OCI-LY7 (cell line): ENCODE measurements at regions not wholly inside any gene's neighbourhood (a gene's known extent, or its start where the extent isn't known, plus 50 kb on each side); places are given as distances from the start of the nearest gene placed in this dataset.

Source experiments
- BruUV-seq: library from RNA; stranded (reverse); fragments of 400-500 nt; replicated peaks from 2 replicates; lab custom pipeline; 2021; lab: Mats Ljungman, UMichigan
- CTCF ChIA-PET: fragments of 300-600 bp; sonication (Branson Sonifier 250); formaldehyde crosslinking; loops from one replicate; lab custom pipeline; 2022; ENCODE audit warnings: antibody characterized with exemption; ENCODE audit not compliant: unreplicated experiment; lab: Charles Lee
- POLR2A ChIA-PET: fragments of 300-600 bp; sonication (Branson Sonifier 250); formaldehyde crosslinking; loops from one replicate; lab custom pipeline; 2022; ENCODE audit warnings: antibody characterized with exemption; lab: Charles Lee
- DNase-seq: peaks from one replicate; pipeline ENCODE4 v3.0.0-alpha.2; 2015; ENCODE audit warnings: low spot score
- H2AFZ ChIP-seq: fragments of 200-600 bp; sonication (generic), shearing (Covaris generic); 2 replicates; pipeline ENCODE4 v1.6.1; 2014; ENCODE audit warnings: mild to moderate bottlenecking, antibody characterized with exemption, low read length, moderate library complexity
- H3K27ac ChIP-seq: fragments of 200-600 bp; sonication (generic); 2 replicates; pipeline ENCODE4 v1.5.1; 2014; ENCODE audit warnings: mixed run types, low read depth, mild to moderate bottlenecking, moderate library complexity, low read length, inconsistent platforms; ENCODE audit not compliant: poor library complexity, severe bottlenecking
- H3K36me3 ChIP-seq: fragments of 200-600 bp; sonication (generic); 2 replicates; pipeline ENCODE4 v1.6.1; 2014; ENCODE audit warnings: mild to moderate bottlenecking, antibody characterized with exemption, low read length, moderate library complexity, mixed read lengths; ENCODE audit not compliant: insufficient read depth
- H3K4me1 ChIP-seq: fragments of 200-600 bp; sonication (generic); 2 replicates; pipeline ENCODE4 v1.5.1; 2014; ENCODE audit warnings: mild to moderate bottlenecking, low read length; ENCODE audit not compliant: insufficient read depth, poor library complexity, severe bottlenecking
- H3K4me2 ChIP-seq: fragments of 200-600 bp; sonication (generic); 2 replicates; pipeline ENCODE4 v1.6.1; 2014; ENCODE audit warnings: mild to moderate bottlenecking, low read length
- H3K4me3 ChIP-seq: fragments of 200-600 bp; sonication (generic); 2 replicates; pipeline ENCODE4 v1.5.1; 2014; ENCODE audit warnings: mild to moderate bottlenecking, low read depth, low read length; ENCODE audit not compliant: poor library complexity, severe bottlenecking
- H3K79me2 ChIP-seq: fragments of 200-600 bp; sonication (generic); 2 replicates; pipeline ENCODE4 v1.6.1; 2016; ENCODE audit warnings: low read depth, mild to moderate bottlenecking, low read length, moderate library complexity, mixed read lengths; ENCODE audit not compliant: insufficient read depth
- H3K9me2 ChIP-seq: fragments of 200-600 bp; sonication (generic); 2 replicates; pipeline ENCODE4 v1.6.1; 2016; ENCODE audit warnings: mild to moderate bottlenecking, low read length, mixed read lengths; ENCODE audit not compliant: insufficient read depth
- H3K9me3 ChIP-seq: fragments of 200-600 bp; sonication (generic); 2 replicates; pipeline ENCODE4 v1.6.1; 2014; ENCODE audit warnings: mild to moderate bottlenecking, mixed run types, low read length, mixed read lengths
- H4K20me1 ChIP-seq: fragments of 200-600 bp; sonication (generic); 2 replicates; pipeline ENCODE4 v1.6.1; 2014; ENCODE audit warnings: mild to moderate bottlenecking, antibody characterized with exemption, low read length, moderate library complexity, mixed read lengths; ENCODE audit not compliant: insufficient read depth
- EZH2phosphoT487 ChIP-seq: fragments of 200-600 bp; sonication (generic); IDR thresholded peaks from 2 replicates; pipeline ENCODE4 v1.6.1; 2018; ENCODE audit warnings: low read depth, borderline replicate concordance, mild to moderate bottlenecking, mixed run types, antibody characterized with exemption, low read length, moderate library complexity, mixed read lengths
- intact Hi-C: fragments of 100-400 bp; cut with micrococcal nuclease; formaldehyde crosslinking; loops from one replicate; pipeline ENCODE4 v1.10.0; 2022; ENCODE audit not compliant: unreplicated experiment
- TF ChIP-seq, protein P1 (sequence below): fragments of 200-600 bp; sonication (generic); conservative IDR thresholded peaks from 2 replicates; pipeline ENCODE4 v1.5.1; 2014; ENCODE audit warnings: mild to moderate bottlenecking, antibody characterized with exemption, low read length, moderate library complexity, mixed read lengths

DNA sequence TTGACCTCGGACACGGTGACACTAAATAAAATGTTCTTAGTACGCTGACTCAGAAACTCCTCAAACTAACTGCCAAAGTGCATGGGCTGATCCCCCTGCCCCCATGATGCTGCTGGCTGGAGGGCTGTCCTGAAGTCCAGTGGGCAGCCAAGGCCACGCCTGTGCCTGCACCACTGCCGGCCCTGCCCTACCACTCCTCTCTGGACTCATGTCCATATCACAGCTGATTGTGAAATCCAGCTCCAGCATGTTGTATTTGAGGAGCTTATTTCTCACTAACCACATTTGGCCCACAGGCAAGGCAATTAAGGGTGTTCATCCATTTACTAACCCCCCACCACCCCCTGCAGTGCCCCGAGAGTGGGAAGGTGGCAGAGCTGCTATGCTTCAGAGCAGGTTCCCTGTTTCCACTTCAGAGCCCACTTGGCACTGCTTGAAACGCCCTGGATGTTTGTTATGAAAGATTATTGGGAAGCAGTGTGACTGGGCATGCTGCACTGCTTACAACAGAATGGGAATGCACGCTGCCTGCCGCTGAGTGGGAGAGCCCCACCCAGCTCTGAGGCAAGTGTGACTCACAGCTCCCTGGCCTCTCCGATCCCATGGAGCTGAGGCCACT, 114.0 kb downstream of the UQCRFS1 start:
- BruUV-seq, result no TSS peak
- H3K4me2 ChIP-seq, result no peak overlapping the region
- POLR2A ChIA-PET, result no interaction called here

DNA sequence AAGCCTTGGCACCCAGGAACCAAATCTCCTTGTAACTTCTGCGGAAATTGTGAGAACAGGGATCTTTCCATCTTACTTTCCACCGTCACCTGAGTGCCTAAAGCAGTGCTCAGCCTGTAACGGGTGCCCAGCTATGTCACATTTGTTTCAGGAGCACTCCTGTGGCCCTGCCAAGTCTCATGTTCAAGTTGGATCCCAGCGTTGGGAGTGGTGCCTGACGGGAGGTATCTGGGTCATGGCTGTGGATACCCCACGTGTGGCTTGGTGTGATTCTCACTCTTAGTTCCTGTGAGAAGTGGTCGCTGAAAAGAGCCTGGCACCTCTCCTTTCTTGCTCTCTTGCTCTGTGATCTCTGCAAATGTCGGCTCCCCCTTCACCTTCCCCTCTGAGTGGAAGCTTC, 114.9 kb downstream of the UQCRFS1 start:
- H4K20me1 ChIP-seq, result no peaks in the 10 kb centered on the region
- no peaks in the 10 kb centered on the region for H3K9me2 ChIP-seq
- no peak overlapping the region for H3K27ac ChIP-seq
- intact Hi-C loops, result no loop called here
- H3K79me2 ChIP-seq, result no peaks in the 10 kb centered on the region
- DNase-seq, result no peak
- no peaks in the 10 kb centered on the region for H3K9me3 ChIP-seq
- ChIA-PET POLR2A (no interaction called here), CTCF (no interaction called here)
- H2AFZ ChIP-seq, result no peak overlapping the region
- no peaks in the 10 kb centered on the region for H3K36me3 ChIP-seq
- no peaks in the 10 kb centered on the region for H3K4me1 ChIP-seq
- BruUV-seq, result no TSS peak
- TF ChIP-seq, protein P1, sequence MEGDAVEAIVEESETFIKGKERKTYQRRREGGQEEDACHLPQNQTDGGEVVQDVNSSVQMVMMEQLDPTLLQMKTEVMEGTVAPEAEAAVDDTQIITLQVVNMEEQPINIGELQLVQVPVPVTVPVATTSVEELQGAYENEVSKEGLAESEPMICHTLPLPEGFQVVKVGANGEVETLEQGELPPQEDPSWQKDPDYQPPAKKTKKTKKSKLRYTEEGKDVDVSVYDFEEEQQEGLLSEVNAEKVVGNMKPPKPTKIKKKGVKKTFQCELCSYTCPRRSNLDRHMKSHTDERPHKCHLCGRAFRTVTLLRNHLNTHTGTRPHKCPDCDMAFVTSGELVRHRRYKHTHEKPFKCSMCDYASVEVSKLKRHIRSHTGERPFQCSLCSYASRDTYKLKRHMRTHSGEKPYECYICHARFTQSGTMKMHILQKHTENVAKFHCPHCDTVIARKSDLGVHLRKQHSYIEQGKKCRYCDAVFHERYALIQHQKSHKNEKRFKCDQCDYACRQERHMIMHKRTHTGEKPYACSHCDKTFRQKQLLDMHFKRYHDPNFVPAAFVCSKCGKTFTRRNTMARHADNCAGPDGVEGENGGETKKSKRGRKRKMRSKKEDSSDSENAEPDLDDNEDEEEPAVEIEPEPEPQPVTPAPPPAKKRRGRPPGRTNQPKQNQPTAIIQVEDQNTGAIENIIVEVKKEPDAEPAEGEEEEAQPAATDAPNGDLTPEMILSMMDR, result no peak
- no peak for TF ChIP-seq EZH2phosphoT487
- H3K4me3 ChIP-seq, result no peak overlapping the region
- H3K4me2 ChIP-seq, result no peak overlapping the region

More for the DNA sequence above, 114.0 kb downstream of the UQCRFS1 start:
- TF ChIP-seq EZH2phosphoT487, result no peak
- TF ChIP-seq, protein P1, result no peak
- no peak for DNase-seq
- no peaks in the 10 kb centered on the region for H3K9me3 ChIP-seq
- no peak overlapping the region for H3K4me3 ChIP-seq
- no peaks in the 10 kb centered on the region for H3K4me1 ChIP-seq
- H3K79me2 ChIP-seq, result no peaks in the 10 kb centered on the region
- H3K36me3 ChIP-seq, result no peaks in the 10 kb centered on the region
- intact Hi-C loops, result no loop called here
- CTCF ChIA-PET, result no interaction called here
- no peak overlapping the region for H3K27ac ChIP-seq
- no peak overlapping the region for H2AFZ ChIP-seq
- H3K9me2 ChIP-seq, result no peaks in the 10 kb centered on the region
- H4K20me1 ChIP-seq, result no peaks in the 10 kb centered on the region

DNA sequence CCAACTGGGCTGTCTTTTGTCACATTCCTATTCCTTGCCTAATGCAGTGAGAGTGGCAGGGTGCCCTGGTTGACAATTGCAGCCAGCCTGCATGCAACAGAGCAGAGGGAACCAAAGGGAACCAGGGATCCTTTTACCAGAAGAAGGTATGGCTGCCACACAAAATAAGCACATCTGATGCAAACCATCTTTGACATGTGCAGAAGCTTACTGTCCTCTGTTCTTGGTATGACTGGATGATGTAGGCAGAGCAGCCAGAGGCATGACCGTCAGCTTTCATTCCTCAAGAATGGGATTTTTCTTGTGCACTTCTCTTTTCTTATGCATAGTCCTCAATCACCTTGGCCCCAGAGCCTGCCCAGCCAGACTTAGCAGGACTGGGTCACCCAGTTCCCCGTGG, 116.1 kb downstream of the UQCRFS1 start:
- no peaks in the 10 kb centered on the region for H4K20me1 ChIP-seq
- POLR2A ChIA-PET, result no interaction called here
- DNase-seq, result no peak

More for the DNA sequence above, 116.1 kb downstream of the UQCRFS1 start:
- Histone ChIP-seq H3K79me2 (no peaks in the 10 kb centered on the region), H3K4me2 (no peak overlapping the region), H3K9me3 (no peaks in the 10 kb centered on the region), H3K4me1 (no peaks in the 10 kb centered on the region), H3K36me3 (no peaks in the 10 kb centered on the region), H3K4me3 (no peak overlapping the region), H3K27ac (no peak overlapping the region), H2AFZ (no peak overlapping the region), H3K9me2 (no peaks in the 10 kb centered on the region)
- CTCF ChIA-PET, result no interaction called here
- TF ChIP-seq, protein P1, result no peak
- TF ChIP-seq EZH2phosphoT487, result no peak
- BruUV-seq, result no TSS peak
- intact Hi-C loops, result no loop called here
